ENCODE measurements at regions not wholly inside any gene's neighbourhood (a gene's known extent, or its start where the extent isn't known, plus 50 kb on each side); places are given as distances from the start of the nearest gene placed in this dataset.

GRCh38 chr20:11054266-11054993, 380.6 kb upstream of the JAG1 start:
- TF ChIP-seq CTCF (IDR thresholded peaks at IDR 0.05) (no peak), POLR2A (IDR thresholded peaks at IDR 0.05) (no peak)
